NCI-H526 (cell line): ENCODE measurements at regions not wholly inside any gene's neighbourhood (a gene's known extent, or its start where the extent isn't known, plus 50 kb on each side); places are given as distances from the start of the nearest gene placed in this dataset.

ENCODE experiments used
- DNase-seq, 2 experiments: peaks; one replicate each; lab custom pipeline; 2025; lab: John Stamatoyannopoulos, UW

DNA sequence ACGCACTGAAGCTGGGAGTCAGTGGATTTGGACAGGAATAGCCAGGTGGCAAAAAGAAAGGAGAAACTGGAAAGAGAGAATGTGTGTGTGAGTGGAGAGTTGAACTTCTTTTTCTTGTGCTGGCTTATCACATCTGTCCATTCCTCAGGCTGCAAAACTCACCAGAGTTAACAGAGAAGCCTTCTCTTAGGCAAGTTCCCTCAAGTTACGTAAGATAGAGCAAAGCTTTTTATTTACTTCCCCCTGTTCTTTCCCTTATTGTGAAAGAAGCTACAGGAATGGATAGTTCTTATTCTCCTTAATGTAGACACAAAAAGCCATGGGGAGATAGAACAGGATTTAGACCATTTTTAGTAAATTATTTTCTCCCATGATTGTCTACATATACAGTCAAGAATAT lies 188.6 kb downstream of the BMP2 start:
- no peak for DNase-seq

- no peak for DNase-seq
These were observed 189.1 kb downstream of the BMP2 start for GRCh38 chr20:6956574-6956973.

GRCh38 chr20:6959900-6960312 lies 192.4 kb downstream of the BMP2 start:
- no peak for DNase-seq

- no peak for DNase-seq
These were observed 199.2 kb downstream of the BMP2 start for GRCh38 chr20:6966721-6967120.

DNA sequence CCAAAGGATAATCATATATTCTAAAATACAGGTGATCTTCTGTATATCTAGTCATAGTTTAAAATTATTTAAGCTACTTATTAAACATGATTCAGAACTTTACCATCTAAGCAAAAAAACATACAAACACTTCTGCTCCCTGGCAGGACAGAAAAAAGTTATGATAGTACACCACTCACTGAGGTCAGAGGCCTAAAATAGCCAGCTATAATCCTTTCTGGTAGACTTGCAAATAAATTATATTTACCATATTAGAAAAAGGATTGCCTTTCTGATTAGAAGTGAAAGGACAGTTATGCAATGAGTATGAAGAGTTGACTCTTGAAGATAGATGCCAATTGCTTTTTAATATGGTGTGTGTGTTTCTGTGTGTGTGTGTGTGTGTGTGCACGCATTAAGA lies 207.4 kb downstream of the BMP2 start:
- no peak for DNase-seq

GRCh38 chr20:6975311-6975710 lies 207.8 kb downstream of the BMP2 start:
- no peak for DNase-seq

DNA sequence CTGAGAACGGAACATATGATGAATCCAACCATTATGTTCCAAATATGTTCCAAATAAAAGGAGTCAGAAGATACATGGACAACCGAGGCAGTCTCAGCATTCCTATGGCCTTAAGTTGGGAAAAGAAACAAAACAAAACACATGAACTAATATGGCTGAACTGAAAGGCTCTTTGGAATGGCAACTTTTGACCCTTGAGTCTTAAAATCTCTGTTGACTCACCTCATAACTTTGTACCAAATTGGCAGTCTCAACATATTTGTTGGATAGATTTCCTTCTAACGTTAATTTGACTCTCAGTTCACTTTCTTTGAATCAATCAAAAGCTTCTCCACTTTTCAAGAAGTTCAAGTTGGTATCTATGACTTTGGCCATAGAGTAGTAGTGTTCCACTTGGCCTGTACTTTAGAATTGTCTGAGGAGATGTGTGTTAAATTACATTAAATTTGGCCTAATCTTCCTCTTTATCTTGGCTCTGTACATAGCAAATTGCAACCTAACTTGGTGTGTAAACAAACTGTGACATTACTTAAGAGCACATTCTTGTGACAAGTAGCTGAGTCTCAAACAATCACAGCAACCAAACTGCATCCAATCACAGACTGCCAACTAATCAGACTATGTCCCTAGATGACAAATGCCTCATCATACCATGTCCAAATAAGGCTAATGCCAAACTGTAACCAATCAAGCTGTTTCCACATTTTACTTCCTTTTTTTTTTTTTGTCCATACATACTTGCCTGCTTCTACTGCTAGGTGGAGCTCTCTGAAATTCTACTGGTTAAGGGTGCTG lies 208.8 kb downstream of the BMP2 start:
- no peak for DNase-seq

DNA sequence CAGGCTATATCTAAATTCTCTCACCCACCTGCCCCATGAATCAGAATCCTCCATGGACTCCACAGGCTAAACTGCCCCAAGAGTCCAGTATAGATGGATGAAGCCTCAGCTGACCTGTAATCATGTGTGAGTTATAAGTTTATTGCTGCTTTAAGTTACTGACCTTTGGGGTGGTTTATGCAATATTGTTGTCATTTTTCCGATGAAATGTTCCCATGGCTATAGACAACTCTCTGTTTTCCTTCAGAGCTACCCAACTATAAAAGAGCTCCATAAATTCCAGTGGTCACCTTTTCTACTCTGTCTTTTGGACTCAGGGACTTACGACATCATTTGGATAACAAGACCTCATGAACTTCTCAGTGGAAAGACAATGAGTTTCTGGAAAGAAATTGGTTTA lies 212.1 kb downstream of the BMP2 start:
- DNase-seq = no peak

GRCh38 chr20:6993011-6993410 lies 225.5 kb downstream of the BMP2 start:
- no peak for DNase-seq

DNA sequence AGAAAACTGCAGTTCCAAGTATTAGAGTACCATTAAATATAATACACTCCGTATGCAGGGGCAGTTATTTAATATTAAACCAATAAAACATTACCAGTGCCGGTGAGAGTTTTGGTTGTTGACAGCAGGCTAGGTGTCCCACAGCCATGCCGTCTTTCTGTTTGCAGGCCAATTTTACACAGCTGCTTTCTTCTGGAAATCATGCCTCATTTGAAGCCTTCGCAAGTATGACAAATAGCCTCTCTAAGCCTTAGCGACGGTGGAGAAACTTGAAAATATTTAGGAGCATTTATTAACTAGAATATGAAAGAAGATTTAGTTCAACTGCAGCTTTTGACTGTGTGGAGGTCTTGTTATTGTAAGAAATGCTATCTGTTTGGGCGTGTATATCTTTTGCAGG lies 226.0 kb downstream of the BMP2 start:
- no peak for DNase-seq

- DNase-seq = no peak
These were observed 227.0 kb downstream of the BMP2 start for GRCh38 chr20:6994452-6994851.

DNA sequence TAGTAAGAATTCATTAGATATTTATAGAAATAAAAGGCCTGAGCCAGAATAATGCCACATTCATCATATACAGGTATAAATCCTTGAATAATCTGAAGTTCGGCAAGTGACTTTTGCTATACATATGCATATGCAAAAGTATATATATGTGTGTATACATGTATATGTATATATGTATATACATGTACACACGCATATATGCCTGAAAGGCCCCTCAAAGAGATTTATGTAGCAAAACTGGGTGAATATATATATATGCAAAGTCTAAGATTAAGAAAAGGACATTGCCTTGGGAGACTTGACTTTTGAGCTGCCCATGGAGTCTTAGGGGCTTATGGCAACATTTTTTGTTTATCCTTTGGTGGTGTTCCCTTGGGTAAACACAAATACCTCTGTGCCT lies 231.4 kb downstream of the BMP2 start:
- no peak for DNase-seq

- DNase-seq = no peak
These were observed 231.9 kb downstream of the BMP2 start for GRCh38 chr20:6999381-6999780.

DNA sequence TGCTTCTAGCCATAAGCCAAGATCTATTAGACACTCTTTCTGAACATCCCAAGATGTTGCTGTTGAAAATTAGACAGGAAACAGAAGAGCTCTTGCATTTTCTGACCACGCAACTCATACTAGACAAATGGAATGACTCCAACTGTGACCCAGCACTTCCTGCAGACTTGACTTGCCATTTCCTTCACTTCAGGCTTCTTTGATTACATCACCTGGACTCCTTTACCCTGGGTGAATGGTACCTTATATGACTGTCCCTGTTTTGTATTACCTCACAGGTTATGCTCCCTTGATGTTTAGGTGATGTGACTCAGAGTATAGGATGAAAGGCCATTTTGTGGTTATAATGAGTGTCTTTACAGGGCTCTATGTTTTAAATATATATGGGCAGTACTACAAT lies 236.1 kb downstream of the BMP2 start:
- no peak for DNase-seq

GRCh38 chr20:7004801-7005200 lies 237.3 kb downstream of the BMP2 start:
- DNase-seq = no peak

GRCh38 chr20:7010527-7010926 lies 243.0 kb downstream of the BMP2 start:
- DNase-seq = no peak

- no peak for DNase-seq
These were observed 247.8 kb downstream of the BMP2 start for GRCh38 chr20:7015257-7015656.

- no peak for DNase-seq
These were observed 255.1 kb downstream of the BMP2 start for GRCh38 chr20:7022597-7022996.

GRCh38 chr20:7025635-7026034 lies 258.1 kb downstream of the BMP2 start:
- no peak for DNase-seq

- DNase-seq = no peak
These were observed 261.5 kb downstream of the BMP2 start for GRCh38 chr20:7029019-7029418.

DNA sequence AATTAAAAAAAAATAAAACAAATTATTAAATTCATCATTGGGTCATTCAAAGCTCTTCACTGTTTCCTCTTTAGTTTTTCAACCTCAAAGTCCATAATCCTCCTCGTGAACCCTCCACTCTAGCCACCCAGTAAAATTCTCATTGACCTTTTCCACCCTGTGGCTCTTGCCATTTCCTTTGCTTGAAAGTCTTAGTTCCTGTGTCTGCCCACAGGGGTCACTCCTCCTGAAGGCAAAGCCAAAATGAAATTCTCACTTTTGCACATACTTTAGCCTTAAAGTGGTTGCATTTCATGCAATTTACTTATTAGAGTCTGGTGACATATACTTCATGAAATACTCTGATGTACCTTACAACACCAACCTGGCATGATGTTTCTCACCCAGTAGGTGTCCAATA lies 263.7 kb downstream of the BMP2 start:
- peak in 1 of 2 experiments; percentile 13 for DNase-seq

GRCh38 chr20:7038029-7038428 lies 270.5 kb downstream of the BMP2 start:
- no peak for DNase-seq

GRCh38 chr20:7057611-7058010 lies 290.1 kb downstream of the BMP2 start:
- DNase-seq = no peak

DNA sequence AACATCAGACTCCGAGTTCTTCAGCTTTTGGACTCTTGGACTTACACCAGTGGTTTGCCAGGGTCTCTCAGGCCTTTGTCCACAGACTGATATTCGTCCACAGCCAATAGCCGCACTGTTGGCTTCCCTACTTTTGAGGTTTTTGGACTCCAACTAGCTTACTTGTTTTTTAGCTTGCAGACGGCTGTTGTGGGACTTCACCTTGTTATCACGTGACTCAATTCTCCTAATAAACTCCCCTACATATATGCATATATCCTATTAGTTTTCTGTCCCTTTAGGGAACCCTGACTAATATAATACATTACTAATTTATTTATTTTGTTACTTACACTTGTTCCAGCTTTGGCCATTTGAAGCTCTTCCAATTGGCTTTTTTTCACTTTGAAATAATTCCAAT lies 311.3 kb downstream of the BMP2 start:
- no peak for DNase-seq
